ENCODE measurements at regions not wholly inside any gene's neighbourhood (a gene's known extent, or its start where the extent isn't known, plus 50 kb on each side); places are given as distances from the start of the nearest gene placed in this dataset.
"Not testable (repeated sequence)": the region's sequence is repeated elsewhere in the genome, so short reads cannot be mapped to it uniquely, and the experiment has no call there.

DNA sequence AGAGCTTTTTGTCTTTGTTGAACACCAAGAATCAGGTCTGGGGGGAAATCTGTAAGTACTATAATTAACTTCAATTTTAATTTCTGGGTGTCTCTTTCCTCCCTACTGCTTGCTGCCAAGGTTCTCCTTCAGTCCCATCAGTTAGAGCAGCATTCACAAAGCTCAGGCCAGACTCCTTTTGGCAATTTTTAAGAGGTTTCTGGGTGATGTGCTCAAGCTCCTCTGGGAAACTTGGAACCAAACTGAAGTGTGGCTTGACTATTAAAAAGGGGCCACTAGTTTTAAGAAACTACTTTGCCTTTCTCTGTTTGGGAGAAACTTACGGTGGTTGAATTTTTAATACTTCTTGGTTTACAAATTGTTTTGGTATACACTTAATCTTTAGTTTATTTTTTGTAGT, 227.7 kb upstream of the SOX2 start:
- DNase-seq (ENCODE audit: low spot score in 2 of 2, unreplicated experiment in 2 of 2), result no peak
- TF ChIP-seq, protein P1, sequence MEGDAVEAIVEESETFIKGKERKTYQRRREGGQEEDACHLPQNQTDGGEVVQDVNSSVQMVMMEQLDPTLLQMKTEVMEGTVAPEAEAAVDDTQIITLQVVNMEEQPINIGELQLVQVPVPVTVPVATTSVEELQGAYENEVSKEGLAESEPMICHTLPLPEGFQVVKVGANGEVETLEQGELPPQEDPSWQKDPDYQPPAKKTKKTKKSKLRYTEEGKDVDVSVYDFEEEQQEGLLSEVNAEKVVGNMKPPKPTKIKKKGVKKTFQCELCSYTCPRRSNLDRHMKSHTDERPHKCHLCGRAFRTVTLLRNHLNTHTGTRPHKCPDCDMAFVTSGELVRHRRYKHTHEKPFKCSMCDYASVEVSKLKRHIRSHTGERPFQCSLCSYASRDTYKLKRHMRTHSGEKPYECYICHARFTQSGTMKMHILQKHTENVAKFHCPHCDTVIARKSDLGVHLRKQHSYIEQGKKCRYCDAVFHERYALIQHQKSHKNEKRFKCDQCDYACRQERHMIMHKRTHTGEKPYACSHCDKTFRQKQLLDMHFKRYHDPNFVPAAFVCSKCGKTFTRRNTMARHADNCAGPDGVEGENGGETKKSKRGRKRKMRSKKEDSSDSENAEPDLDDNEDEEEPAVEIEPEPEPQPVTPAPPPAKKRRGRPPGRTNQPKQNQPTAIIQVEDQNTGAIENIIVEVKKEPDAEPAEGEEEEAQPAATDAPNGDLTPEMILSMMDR (IDR thresholded peaks at IDR 0.05; ENCODE audit: unreplicated experiment), result no peak
- Mint-ChIP-seq H3K4me1 (no peaks in the 10 kb centered on the region), H3K36me3 (no peaks in the 10 kb centered on the region), H3K27ac (no peak overlapping the region), H3K27me3 (ENCODE audit: low read depth) (peaks cover 12% of the 10 kb centered on the region), H3K4me3 (no peak overlapping the region), H3K9me3 (peaks cover 4% of the 10 kb centered on the region)

GRCh38 chr3:181475146-181475545, 236.6 kb upstream of the SOX2 start:
- H3K27me3 Mint-ChIP-seq (ENCODE audit: low read depth); H3K36me3 Mint-ChIP-seq; DNase-seq (ENCODE audit: low spot score in 2 of 2, unreplicated experiment in 2 of 2); H3K4me1 Mint-ChIP-seq; H3K27ac Mint-ChIP-seq; H3K4me3 Mint-ChIP-seq: not testable (repeated sequence)
- H3K9me3 Mint-ChIP-seq, result peaks cover 51% of the 10 kb centered on the region

GRCh38 chr3:181470349-181470748, 241.4 kb upstream of the SOX2 start:
- H3K4me1 Mint-ChIP-seq, result no peaks in the 10 kb centered on the region
- H3K27ac Mint-ChIP-seq, result no peak overlapping the region
- H3K27me3 Mint-ChIP-seq (ENCODE audit: low read depth), result no peaks in the 10 kb centered on the region
- H3K36me3 Mint-ChIP-seq, result no peaks in the 10 kb centered on the region
- DNase-seq (ENCODE audit: low spot score in 2 of 2, unreplicated experiment in 2 of 2), result no peak
- TF ChIP-seq, protein P1 (IDR thresholded peaks at IDR 0.05; ENCODE audit: unreplicated experiment), result no peak
- H3K9me3 Mint-ChIP-seq, result peaks cover 34% of the 10 kb centered on the region
- H3K4me3 Mint-ChIP-seq, result no peak overlapping the region

DNA sequence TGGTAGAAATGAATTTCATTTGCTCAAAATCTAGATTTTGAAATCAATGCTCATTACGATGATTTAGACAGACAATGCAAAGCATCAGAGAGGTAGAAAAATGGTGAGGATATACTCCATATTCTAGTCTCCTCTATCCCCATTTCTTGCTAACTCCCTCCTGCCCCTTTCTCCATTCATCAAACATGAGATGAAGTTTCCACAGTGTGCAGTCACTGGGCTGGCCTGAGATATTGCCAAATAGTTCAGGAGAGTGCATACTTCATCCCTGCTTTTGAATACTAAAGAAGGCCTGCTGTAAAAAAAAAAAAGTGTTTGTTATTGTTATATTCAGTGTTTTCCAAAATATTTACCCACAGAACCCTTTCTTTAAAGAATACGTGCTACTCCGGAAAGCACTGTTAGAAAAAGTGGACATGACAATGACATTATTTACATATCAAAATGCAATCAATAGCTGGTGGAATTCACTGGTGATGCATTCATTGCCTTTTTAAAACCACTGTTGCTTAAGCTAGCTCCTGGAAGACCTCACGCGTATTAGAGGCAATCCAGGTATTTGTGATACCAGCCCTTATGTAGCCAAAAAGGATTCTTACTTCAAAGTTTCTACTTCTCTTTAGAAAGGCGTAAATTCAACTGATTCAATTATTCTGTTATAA, 247.6 kb upstream of the SOX2 start:
- H3K4me1 Mint-ChIP-seq, result no peaks in the 10 kb centered on the region
- H3K36me3 Mint-ChIP-seq, result no peaks in the 10 kb centered on the region
- no peaks in the 10 kb centered on the region for H3K9me3 Mint-ChIP-seq
- no peak overlapping the region for H3K27ac Mint-ChIP-seq
- TF ChIP-seq, protein P1 (IDR thresholded peaks at IDR 0.05; ENCODE audit: unreplicated experiment), result no peak
- DNase-seq (ENCODE audit: low spot score in 2 of 2, unreplicated experiment in 2 of 2), result no peak
- H3K27me3 Mint-ChIP-seq (ENCODE audit: low read depth), result no peaks in the 10 kb centered on the region
- no peak overlapping the region for H3K4me3 Mint-ChIP-seq

- DNase-seq (ENCODE audit: low spot score in 2 of 2, unreplicated experiment in 2 of 2), result no peak
- H3K27me3 Mint-ChIP-seq (ENCODE audit: low read depth), result no peaks in the 10 kb centered on the region
- H3K27ac Mint-ChIP-seq, result no peak overlapping the region
- H3K4me1 Mint-ChIP-seq, result no peaks in the 10 kb centered on the region
- no peaks in the 10 kb centered on the region for H3K36me3 Mint-ChIP-seq
- no peak overlapping the region for H3K4me3 Mint-ChIP-seq
- no peaks in the 10 kb centered on the region for H3K9me3 Mint-ChIP-seq
- TF ChIP-seq, protein P1 (IDR thresholded peaks at IDR 0.05; ENCODE audit: unreplicated experiment), result no peak
Measured at GRCh38 chr3:181461381-181461780, 250.3 kb upstream of the SOX2 start.

DNA sequence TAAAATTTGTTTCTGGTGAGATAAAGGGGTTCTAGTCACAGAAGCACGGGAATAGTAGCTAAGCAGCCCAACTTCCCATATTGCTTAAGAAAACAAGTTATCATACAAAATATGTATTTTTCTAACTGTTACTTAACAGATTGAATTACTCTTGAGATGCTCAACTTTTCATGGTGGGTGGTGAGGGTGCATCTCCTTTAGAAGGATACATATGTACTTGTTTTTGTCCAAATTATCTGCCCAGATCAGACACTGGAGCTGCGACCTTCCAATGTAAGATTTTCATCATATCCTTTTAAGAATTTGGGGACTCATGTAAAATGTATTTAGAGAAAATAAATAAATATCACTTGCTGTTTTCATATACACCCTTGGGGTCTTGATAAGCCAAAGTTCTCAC, 252.2 kb upstream of the SOX2 start:
- TF ChIP-seq, protein P1 (IDR thresholded peaks at IDR 0.05; ENCODE audit: unreplicated experiment), result no peak
- H3K9me3 Mint-ChIP-seq, result no peaks in the 10 kb centered on the region

More for the DNA sequence above, 252.2 kb upstream of the SOX2 start:
- DNase-seq (ENCODE audit: low spot score in 2 of 2, unreplicated experiment in 2 of 2), result no peak
- H3K27ac Mint-ChIP-seq, result no peak overlapping the region
- H3K4me1 Mint-ChIP-seq, result no peaks in the 10 kb centered on the region
- H3K36me3 Mint-ChIP-seq, result no peaks in the 10 kb centered on the region
- no peak overlapping the region for H3K4me3 Mint-ChIP-seq
- peaks cover under 1% of the 10 kb centered on the region for H3K27me3 Mint-ChIP-seq (ENCODE audit: low read depth)
